H1 (cell line): ENCODE measurements at regions not wholly inside any gene's neighbourhood (a gene's known extent, or its start where the extent isn't known, plus 50 kb on each side); places are given as distances from the start of the nearest gene placed in this dataset.

Source experiments
- CTCF ChIA-PET: fragments of 300-600 bp; sonication (Branson Sonifier 250); formaldehyde crosslinking; loops from one replicate; lab custom pipeline; 2021; ENCODE audit not compliant: partially characterized antibody; lab: Charles Lee
- POLR2A ChIA-PET: fragments of 300-600 bp; sonication (Branson Sonifier 250); formaldehyde crosslinking; loops from one replicate; lab custom pipeline; 2021; ENCODE audit warnings: inconsistent platforms; ENCODE audit not compliant: partially characterized antibody; lab: Charles Lee
- DNase-seq, 2 experiments: peaks; one replicate each; pipeline versions ENCODE4 v3.0.0 to v3.0.0-alpha.2; 2010 to 2022; ENCODE audit warnings: low spot score in 2 of 2, low read depth in 1 of 2, mixed read lengths in 1 of 2
- FAIRE-seq: peaks from 2 replicates; lab custom pipeline; 2011; peaks lifted over from hg19 to GRCh38; lab: Jason Lieb, UNC
- H2AFZ ChIP-seq: 2 replicates; pipeline ENCODE4 v1.8.1; 2012; ENCODE audit warnings: low read length, inconsistent platforms
- H2AK5ac ChIP-seq: 2 replicates; pipeline ENCODE4 v1.6.1; 2013; ENCODE audit warnings: low read depth, low read length
- H2BK120ac ChIP-seq: replicated peaks from 2 replicates; pipeline ENCODE3; 2013; ENCODE audit warnings: low read depth, low read length, inconsistent platforms
- H2BK12ac ChIP-seq: 2 replicates; pipeline ENCODE4 v1.6.1; 2013; ENCODE audit warnings: low read depth, low read length
- H2BK15ac ChIP-seq: 2 replicates; pipeline ENCODE4 v1.6.1; 2013; ENCODE audit warnings: low read length
- H2BK20ac ChIP-seq: 2 replicates; pipeline ENCODE4 v1.6.1; 2013; ENCODE audit warnings: low read length
- H2BK5ac ChIP-seq: 2 replicates; pipeline ENCODE4 v1.6.1; 2013; ENCODE audit warnings: low read depth, low read length
- H3K14ac ChIP-seq: 2 replicates; pipeline ENCODE4 v1.6.1; 2013; ENCODE audit warnings: inconsistent platforms; ENCODE audit not compliant: insufficient read length
- H3K18ac ChIP-seq: 2 replicates; pipeline ENCODE4 v1.6.1; 2013; ENCODE audit warnings: low read length; ENCODE audit errors: extremely low read depth
- H3K23ac ChIP-seq: 2 replicates; pipeline ENCODE4 v1.6.1; 2013; ENCODE audit warnings: inconsistent platforms; ENCODE audit not compliant: insufficient read length
- H3K23me2 ChIP-seq: 2 replicates; pipeline ENCODE4 v1.6.1; 2013; ENCODE audit warnings: low read depth, low read length
- H3K27ac ChIP-seq: 2 replicates; pipeline ENCODE4 v1.6.1; 2011; ENCODE audit warnings: low read depth, low read length, inconsistent platforms
- H3K27me3 ChIP-seq, 4 experiments: replicated peaks in 1 of 4; 1 replicate in 1 of 4; 2 replicates in 3 of 4; pipeline versions ENCODE4 v1.6.1 to v1.8.1; 2011 to 2013; ENCODE audit warnings: low read length in 3 of 4, mild to moderate bottlenecking in 3 of 4, inconsistent platforms in 2 of 4, mixed read lengths in 2 of 4, moderate library complexity in 1 of 4; ENCODE audit not compliant: control insufficient read depth in 3 of 4, insufficient read depth in 3 of 4; ENCODE audit errors: extremely low read depth in 1 of 4
- H3K36me3 ChIP-seq, 4 experiments: 2 replicates each; pipeline versions ENCODE4 v1.6.1 to v1.8.1; 2011 to 2013; ENCODE audit warnings: mild to moderate bottlenecking in 4 of 4, low read length in 3 of 4, moderate library complexity in 2 of 4, control low read depth in 1 of 4, inconsistent platforms in 1 of 4; ENCODE audit not compliant: insufficient read depth in 4 of 4, control insufficient read depth in 2 of 4
- H3K4ac ChIP-seq: replicated peaks from 2 replicates; pipeline ENCODE3; 2013; ENCODE audit warnings: low read length, low read depth, mixed read lengths, inconsistent platforms; ENCODE audit not compliant: insufficient read length
- H3K4me1 ChIP-seq, 4 experiments: replicated peaks in 1 of 4; 1 replicate in 1 of 4; 2 replicates in 3 of 4; pipeline versions ENCODE4 v1.6.1 to v1.8.1; 2011 to 2013; ENCODE audit warnings: low read length in 3 of 4, inconsistent platforms in 2 of 4, mixed read lengths in 1 of 4; ENCODE audit not compliant: insufficient read depth in 4 of 4, control insufficient read depth in 3 of 4
- H3K4me2 ChIP-seq, 2 experiments: 2 replicates each; pipeline versions ENCODE4 v1.6.1 to v1.8.1; 2011 to 2013; ENCODE audit warnings: low read depth in 2 of 2, low read length in 2 of 2, control low read depth in 1 of 2, inconsistent platforms in 1 of 2, mild to moderate bottlenecking in 1 of 2; ENCODE audit not compliant: insufficient read depth in 1 of 2
- H3K4me3 ChIP-seq, 4 experiments: fragments of 200-600, 300-600 bp in 1 of 4; sonication (generic), shearing (Covaris generic), sonication (Bioruptor Twin) in 1 of 4; 2 replicates each; pipeline versions ENCODE4 v1.5.1 to v1.8.1; 2011 to 2016; ENCODE audit warnings: low read length in 4 of 4, low read depth in 3 of 4, control low read depth in 2 of 4, inconsistent platforms in 2 of 4, mild to moderate bottlenecking in 2 of 4, mixed read lengths in 1 of 4, moderate library complexity in 1 of 4; ENCODE audit not compliant: insufficient read depth in 2 of 4; ENCODE audit errors: extremely low read depth in 1 of 4
- H3K56ac ChIP-seq: replicated peaks from 2 replicates; pipeline ENCODE3; 2013; ENCODE audit warnings: low read depth, mild to moderate bottlenecking, mixed read lengths, low read length, inconsistent platforms; ENCODE audit not compliant: insufficient read length
- H3K79me1 ChIP-seq: 2 replicates; pipeline ENCODE4 v1.6.1; 2013; ENCODE audit warnings: low read depth, low read length, control low read depth
- H3K79me2 ChIP-seq, 2 experiments: 2 replicates each; pipeline versions ENCODE4 v1.6.1 to v1.8.1; 2012 to 2013; ENCODE audit warnings: low read length in 2 of 2, mild to moderate bottlenecking in 2 of 2, inconsistent platforms in 1 of 2; ENCODE audit not compliant: insufficient read depth in 2 of 2, control insufficient read depth in 1 of 2
- H3K9ac ChIP-seq, 4 experiments: replicated peaks in 1 of 4; 1 replicate in 1 of 4; 2 replicates in 3 of 4; pipeline versions ENCODE4 v1.6.1 to v1.8.1; 2011 to 2013; ENCODE audit warnings: low read depth in 3 of 4, low read length in 3 of 4, control low read depth in 2 of 4, mild to moderate bottlenecking in 2 of 4, moderate library complexity in 2 of 4, inconsistent platforms in 1 of 4; ENCODE audit errors: extremely low read depth in 1 of 4
- H3K9me3 ChIP-seq, 2 experiments: 2 replicates each; pipeline versions ENCODE4 v1.6.1 to v1.8.1; 2012 to 2013; ENCODE audit warnings: mild to moderate bottlenecking in 2 of 2, moderate library complexity in 2 of 2, control low read depth in 1 of 2, inconsistent platforms in 1 of 2, low read depth in 1 of 2, low read length in 1 of 2, mixed read lengths in 1 of 2; ENCODE audit not compliant: insufficient read depth in 2 of 2
- H4K20me1 ChIP-seq, 2 experiments: replicated peaks in 1 of 2; 2 replicates each; pipeline versions ENCODE3 to v1.8.1; 2011 to 2013; ENCODE audit warnings: inconsistent platforms in 2 of 2, low read length in 2 of 2, mild to moderate bottlenecking in 1 of 2; ENCODE audit not compliant: insufficient read depth in 2 of 2, control insufficient read depth in 1 of 2
- H4K5ac ChIP-seq: 2 replicates; pipeline ENCODE4 v1.6.1; 2013; ENCODE audit warnings: low read length, low read depth, mixed read lengths, inconsistent platforms; ENCODE audit not compliant: insufficient read length
- H4K8ac ChIP-seq: 2 replicates; pipeline ENCODE4 v1.8.0; 2013; ENCODE audit warnings: mild to moderate bottlenecking, moderate library complexity, low read length, inconsistent platforms; ENCODE audit not compliant: insufficient read depth; ENCODE audit errors: extremely low read depth
- H4K91ac ChIP-seq: replicated peaks from 2 replicates; pipeline ENCODE3; 2013; ENCODE audit warnings: low read length, mixed read lengths, inconsistent platforms; ENCODE audit not compliant: insufficient read length
- ASH2L ChIP-seq: fragments of 200-600, 300-600 bp; sonication (generic); IDR thresholded peaks from one replicate; pipeline ENCODE4 v1.7.1; 2017; ENCODE audit warnings: low read length
- GTF2F1 ChIP-seq: IDR thresholded peaks from 2 replicates; pipeline ENCODE4 v1.6.1; 2012; ENCODE audit warnings: low read depth, low read length, improper control_type of control experiment, borderline replicate concordance
- KDM4A ChIP-seq: IDR thresholded peaks from one replicate; pipeline ENCODE4 v1.7.1; 2012; ENCODE audit warnings: low read depth, mild to moderate bottlenecking, moderate library complexity, low read length, inconsistent platforms; ENCODE audit not compliant: severe bottlenecking
- TBP ChIP-seq: IDR thresholded peaks from 2 replicates; pipeline ENCODE4 v1.6.1; 2011; ENCODE audit warnings: low read depth, low read length, improper control_type of control experiment

DNA sequence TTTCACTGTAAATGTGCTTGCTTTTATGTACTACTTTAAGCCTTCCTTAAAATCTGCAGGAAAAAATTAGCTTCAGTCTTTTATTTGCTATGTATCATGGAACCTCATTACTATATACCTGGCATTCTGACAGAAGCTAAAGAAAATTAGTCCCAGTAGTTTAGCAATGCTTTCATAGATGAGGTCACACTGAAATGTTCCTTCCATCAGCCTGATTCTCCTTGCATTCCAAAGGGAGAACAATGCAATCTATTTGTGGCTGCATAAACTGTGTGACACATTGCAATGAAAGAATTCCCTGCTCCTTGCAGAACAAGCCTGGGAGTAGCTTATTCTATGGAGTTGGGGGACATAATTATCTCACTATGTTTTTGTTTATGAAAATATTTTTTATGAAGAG is 691.5 kb upstream of the ARPP21 start:
- Histone ChIP-seq H2AK5ac (no peak overlapping the region), H3K79me1 (no peaks in the 10 kb centered on the region), H2BK12ac (no peak overlapping the region), H3K14ac (no peak overlapping the region), H3K79me2 (no peaks in the 10 kb centered on the region), H2BK120ac (no peak overlapping the region), H3K4me3 (no peak overlapping the region), H3K27me3 (no peaks in the 10 kb centered on the region), H3K4me1 (no peaks in the 10 kb centered on the region), H4K8ac (no peak overlapping the region), H3K9ac (no peak overlapping the region), H2BK15ac (no peak overlapping the region), H3K4me2 (no peak overlapping the region), H2BK20ac (no peak overlapping the region), H3K27ac (no peak overlapping the region), H2AFZ (no peak overlapping the region), H3K18ac (no peak overlapping the region), H3K23ac (no peak overlapping the region), H3K9me3 (no peaks in the 10 kb centered on the region), H3K23me2 (no peaks in the 10 kb centered on the region), H3K4ac (no peak overlapping the region), H4K20me1 (no peaks in the 10 kb centered on the region), H3K56ac (no peak overlapping the region), H4K91ac (no peak overlapping the region), H4K5ac (no peak overlapping the region), H3K36me3 (no peaks in the 10 kb centered on the region), H2BK5ac (no peak overlapping the region)
- ChIA-PET POLR2A (no interaction called here), CTCF (interaction anchor here (0.6 to 1.6 kb wide), 6 partner anchors 15 to 572 kb away, joined by 3 read pairs; no protein-coding TSS in a partner anchor)
- no peak for TF ChIP-seq KDM4A
- TF ChIP-seq GTF2F1: no peak
- no peak for TF ChIP-seq ASH2L
- TF ChIP-seq TBP: no peak
- DNase-seq (no peak), FAIRE-seq (no peak)
